GM12892 (cell line): ENCODE measurements at regions not wholly inside any gene's neighbourhood (a gene's known extent, or its start where the extent isn't known, plus 50 kb on each side); places are given as distances from the start of the nearest gene placed in this dataset.

Experiments used
- POLR2A ChIP-seq: IDR thresholded peaks from 2 replicates; pipeline ENCODE4 v1.6.1; 2011; ENCODE audit warnings: low read depth, low read length, control low read depth
- POLR2AphosphoS5 ChIP-seq: IDR thresholded peaks from 2 replicates; pipeline ENCODE4 v1.6.1; 2011; ENCODE audit warnings: low read depth, low read length, control low read depth
- TAF1 ChIP-seq: IDR thresholded peaks from 2 replicates; pipeline ENCODE4 v1.6.1; 2011; ENCODE audit warnings: low read depth, mild to moderate bottlenecking, control low read depth, low read length, borderline replicate concordance

- TF ChIP-seq POLR2AphosphoS5, result no peak
- TF ChIP-seq POLR2A, result no peak
- TF ChIP-seq TAF1, result no peak
Measured at GRCh38 chr15:97473627-97474026, 486.9 kb upstream of the ARRDC4 start.
